ENCODE measurements at regions not wholly inside any gene's neighbourhood (a gene's known extent, or its start where the extent isn't known, plus 50 kb on each side); places are given as distances from the start of the nearest gene placed in this dataset.

- no peak for TF ChIP-seq CTCF (IDR thresholded peaks at IDR 0.05; ENCODE audit: low read depth, low read length)
- DNase-seq (ENCODE audit: low read depth in 2 of 2) = no peak
- H3K4me3 ChIP-seq (replicated peaks in 1 of 2; ENCODE audit: low read depth in 2 of 2, low read length in 2 of 2) = no peak overlapping the region
These were observed 391.2 kb upstream of the ADGRL3 start for GRCh38 chr4:60808726-60809485.

GRCh38 chr4:60809486-60809800 lies 390.7 kb upstream of the ADGRL3 start:
- H3K4me3 ChIP-seq (replicated peaks in 1 of 2; ENCODE audit: low read depth in 2 of 2, low read length in 2 of 2) = no peak overlapping the region
- DNase-seq (ENCODE audit: low read depth in 2 of 2) = no peak
- TF ChIP-seq CTCF (IDR thresholded peaks at IDR 0.05; ENCODE audit: low read depth, low read length) = no peak

- no peak overlapping the region for H3K4me3 ChIP-seq (replicated peaks in 1 of 2; ENCODE audit: low read depth in 2 of 2, low read length in 2 of 2)
- TF ChIP-seq CTCF (IDR thresholded peaks at IDR 0.05; ENCODE audit: low read depth, low read length) = no peak
- DNase-seq (ENCODE audit: low read depth in 2 of 2) = no peak
These were observed 387.3 kb upstream of the ADGRL3 start for GRCh38 chr4:60812811-60813210.

- TF ChIP-seq CTCF (IDR thresholded peaks at IDR 0.05; ENCODE audit: low read depth, low read length) = no peak
- H3K4me3 ChIP-seq (replicated peaks in 1 of 2; ENCODE audit: low read depth in 2 of 2, low read length in 2 of 2) = no peak overlapping the region
- no peak for DNase-seq (ENCODE audit: low read depth in 2 of 2)
These were observed 385.6 kb upstream of the ADGRL3 start for GRCh38 chr4:60814549-60814948.

- H3K4me3 ChIP-seq (replicated peaks in 1 of 2; ENCODE audit: low read depth in 2 of 2, low read length in 2 of 2) = no peak overlapping the region
- no peak for TF ChIP-seq CTCF (IDR thresholded peaks at IDR 0.05; ENCODE audit: low read depth, low read length)
- no peak for DNase-seq (ENCODE audit: low read depth in 2 of 2)
These were observed 382.5 kb upstream of the ADGRL3 start for GRCh38 chr4:60817609-60818008.

GRCh38 chr4:60822986-60823385 lies 377.1 kb upstream of the ADGRL3 start:
- TF ChIP-seq CTCF (IDR thresholded peaks at IDR 0.05; ENCODE audit: low read depth, low read length) = no peak
- no peak for DNase-seq (ENCODE audit: low read depth in 2 of 2)
- H3K4me3 ChIP-seq (replicated peaks in 1 of 2; ENCODE audit: low read depth in 2 of 2, low read length in 2 of 2) = no peak overlapping the region

- no peak for DNase-seq (ENCODE audit: low read depth in 2 of 2)
- no peak for TF ChIP-seq CTCF (IDR thresholded peaks at IDR 0.05; ENCODE audit: low read depth, low read length)
- no peak overlapping the region for H3K4me3 ChIP-seq (replicated peaks in 1 of 2; ENCODE audit: low read depth in 2 of 2, low read length in 2 of 2)
These were observed 360.1 kb upstream of the ADGRL3 start for GRCh38 chr4:60840020-60840419.
